D721Med (cell line): ENCODE measurements at regions not wholly inside any gene's neighbourhood (a gene's known extent, or its start where the extent isn't known, plus 50 kb on each side); places are given as distances from the start of the nearest gene placed in this dataset.

Experiments
- DNase-seq: peaks from one replicate; pipeline ENCODE4 v3.0.0; 2011; ENCODE audit warnings: low spot score; ENCODE audit not compliant: insufficient read length
- FAIRE-seq: peaks from 2 replicates; lab custom pipeline; 2011; peaks lifted over from hg19 to GRCh38; lab: Jason Lieb, UNC
- TF ChIP-seq, protein P1 (sequence below): IDR thresholded peaks from 2 replicates; pipeline ENCODE4 v1.5.1; 2012; ENCODE audit warnings: mild to moderate bottlenecking, control low read depth; ENCODE audit not compliant: insufficient read depth; ENCODE audit errors: missing control alignments

DNA sequence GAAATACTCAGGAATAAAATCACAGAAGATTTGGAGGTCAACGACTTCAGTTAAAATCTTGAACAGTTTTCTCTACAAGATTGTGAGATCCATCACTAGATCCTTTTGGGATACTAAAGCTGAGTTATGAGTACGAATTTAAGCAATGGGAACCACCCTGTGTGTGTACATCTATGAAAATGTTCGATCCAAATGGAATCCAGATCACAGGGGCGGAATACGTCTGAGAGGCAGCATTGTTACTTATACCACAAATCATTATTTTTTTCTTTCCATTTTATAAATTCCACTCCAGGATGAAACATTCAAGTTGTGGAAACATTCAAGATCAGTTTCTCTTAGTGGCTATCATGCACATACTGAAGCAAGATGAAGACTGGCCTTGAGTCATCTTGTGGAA lies 239.3 kb upstream of the PAPPA start:
- FAIRE-seq (no peak), DNase-seq (no peak)
- TF ChIP-seq, protein P1, sequence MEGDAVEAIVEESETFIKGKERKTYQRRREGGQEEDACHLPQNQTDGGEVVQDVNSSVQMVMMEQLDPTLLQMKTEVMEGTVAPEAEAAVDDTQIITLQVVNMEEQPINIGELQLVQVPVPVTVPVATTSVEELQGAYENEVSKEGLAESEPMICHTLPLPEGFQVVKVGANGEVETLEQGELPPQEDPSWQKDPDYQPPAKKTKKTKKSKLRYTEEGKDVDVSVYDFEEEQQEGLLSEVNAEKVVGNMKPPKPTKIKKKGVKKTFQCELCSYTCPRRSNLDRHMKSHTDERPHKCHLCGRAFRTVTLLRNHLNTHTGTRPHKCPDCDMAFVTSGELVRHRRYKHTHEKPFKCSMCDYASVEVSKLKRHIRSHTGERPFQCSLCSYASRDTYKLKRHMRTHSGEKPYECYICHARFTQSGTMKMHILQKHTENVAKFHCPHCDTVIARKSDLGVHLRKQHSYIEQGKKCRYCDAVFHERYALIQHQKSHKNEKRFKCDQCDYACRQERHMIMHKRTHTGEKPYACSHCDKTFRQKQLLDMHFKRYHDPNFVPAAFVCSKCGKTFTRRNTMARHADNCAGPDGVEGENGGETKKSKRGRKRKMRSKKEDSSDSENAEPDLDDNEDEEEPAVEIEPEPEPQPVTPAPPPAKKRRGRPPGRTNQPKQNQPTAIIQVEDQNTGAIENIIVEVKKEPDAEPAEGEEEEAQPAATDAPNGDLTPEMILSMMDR, result no peak

DNA sequence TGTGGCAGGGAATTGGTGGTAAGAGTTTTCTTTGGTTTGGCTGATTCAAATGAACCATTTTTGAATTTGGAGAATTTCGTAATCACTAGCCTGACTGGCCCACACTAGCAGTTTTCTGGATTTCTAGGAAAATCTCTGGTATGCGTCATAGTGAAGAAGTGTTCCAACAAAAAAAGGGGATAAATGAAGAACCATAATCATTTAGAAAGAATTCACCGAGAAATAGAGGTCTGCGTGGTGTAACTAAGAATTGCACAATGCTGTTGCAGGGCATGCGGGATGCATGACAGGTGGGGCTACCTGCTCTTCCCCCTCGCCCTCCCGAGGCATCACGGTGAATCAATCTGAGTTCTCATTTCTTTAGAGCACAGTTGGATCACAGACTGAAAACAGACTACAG lies 232.3 kb upstream of the PAPPA start:
- no peak for FAIRE-seq
- TF ChIP-seq, protein P1, result no peak
- no peak for DNase-seq

DNA sequence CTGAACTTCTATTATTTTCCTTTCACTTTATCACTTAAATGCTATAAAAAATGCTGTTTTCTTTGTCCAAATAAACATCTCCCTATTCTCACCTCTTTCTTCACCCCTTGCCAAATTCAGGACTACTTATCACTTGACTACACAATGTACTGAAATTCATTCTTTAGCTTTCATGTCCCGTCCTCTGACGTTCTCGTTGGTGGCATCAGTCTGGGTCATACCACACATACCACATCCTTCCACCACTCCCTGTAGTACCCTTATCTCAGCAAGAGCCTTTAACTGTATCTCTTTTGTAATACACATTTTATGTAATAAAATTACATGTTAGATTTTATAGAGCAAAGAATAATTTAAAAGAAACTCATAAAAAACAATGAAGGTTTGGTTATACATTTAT lies 231.1 kb upstream of the PAPPA start:
- DNase-seq, result no peak
- TF ChIP-seq, protein P1, result no peak
- FAIRE-seq, result no peak

DNA sequence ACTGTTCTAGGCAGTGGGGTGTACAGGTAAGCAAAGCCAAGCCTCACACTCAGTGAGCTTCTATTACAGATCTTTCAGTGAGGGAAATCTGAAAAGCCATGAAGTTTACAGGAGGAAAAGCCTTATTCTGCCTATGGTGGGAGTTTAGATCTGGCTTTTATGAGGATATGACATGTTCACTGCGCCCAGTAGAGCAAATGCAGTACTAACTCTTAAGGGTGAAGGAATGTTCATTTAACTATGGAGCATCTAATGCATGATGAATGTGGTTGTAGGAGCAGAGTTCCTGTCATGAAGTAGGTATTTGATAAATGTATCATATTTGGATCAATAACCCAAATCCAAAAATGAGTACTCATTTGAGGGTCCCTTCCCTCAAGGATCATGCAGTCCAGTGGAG lies 230.2 kb upstream of the PAPPA start:
- TF ChIP-seq, protein P1, result no peak
- FAIRE-seq (no peak), DNase-seq (no peak)

DNA sequence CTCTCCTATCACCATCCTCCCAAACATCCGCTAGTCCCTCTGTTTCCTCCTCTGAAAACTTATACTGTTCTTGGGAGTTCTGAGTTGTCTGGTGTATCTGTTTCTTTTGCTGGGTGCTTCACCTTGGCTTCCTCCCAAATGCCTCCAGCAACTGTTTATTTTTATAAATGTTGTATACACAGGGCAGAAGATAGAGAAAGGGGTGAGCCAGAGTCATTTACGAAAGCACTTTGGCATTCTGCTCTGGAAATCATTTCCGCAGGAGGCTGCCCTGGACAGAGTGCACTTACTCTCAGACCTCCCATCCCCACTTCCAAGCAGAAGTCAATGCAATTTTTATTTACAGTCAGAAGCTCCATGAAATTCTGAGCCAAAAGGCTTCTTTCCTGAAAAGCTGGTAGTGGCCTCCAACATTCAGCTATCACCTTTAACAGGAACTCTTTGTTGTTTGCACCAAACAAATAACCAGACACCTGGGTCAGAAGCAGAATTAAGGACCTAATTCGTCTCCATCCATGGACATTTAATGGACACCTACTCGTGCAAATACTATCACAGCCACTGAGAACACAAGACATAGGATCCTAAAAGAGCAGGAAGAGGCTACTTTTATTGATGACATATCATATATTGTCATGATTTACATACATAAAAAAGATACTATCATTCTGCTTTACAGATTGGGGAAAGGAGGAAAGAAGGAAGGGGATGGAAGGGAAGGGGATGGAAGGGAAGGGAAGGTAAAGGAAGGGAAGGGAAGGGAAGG lies 229.5 kb upstream of the PAPPA start:
- TF ChIP-seq, protein P1, result no peak
- FAIRE-seq (no peak), DNase-seq (no peak)

DNA sequence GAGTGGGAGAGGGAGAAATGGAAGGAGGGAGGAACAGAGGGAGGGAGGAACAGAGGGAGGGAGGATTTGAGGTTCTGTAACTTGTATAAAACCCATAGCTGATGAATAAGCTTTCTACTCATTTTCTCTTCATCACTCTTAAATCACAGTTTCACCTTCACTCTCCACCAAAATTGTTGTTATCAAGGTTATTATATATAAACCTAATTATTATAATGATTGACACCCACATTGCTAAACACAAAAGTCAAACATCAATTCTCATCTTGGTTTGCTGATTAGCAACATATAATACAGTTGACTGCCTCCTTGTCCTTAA lies 229.0 kb upstream of the PAPPA start:
- FAIRE-seq (no peak), DNase-seq (no peak)
- TF ChIP-seq, protein P1, result no peak

DNA sequence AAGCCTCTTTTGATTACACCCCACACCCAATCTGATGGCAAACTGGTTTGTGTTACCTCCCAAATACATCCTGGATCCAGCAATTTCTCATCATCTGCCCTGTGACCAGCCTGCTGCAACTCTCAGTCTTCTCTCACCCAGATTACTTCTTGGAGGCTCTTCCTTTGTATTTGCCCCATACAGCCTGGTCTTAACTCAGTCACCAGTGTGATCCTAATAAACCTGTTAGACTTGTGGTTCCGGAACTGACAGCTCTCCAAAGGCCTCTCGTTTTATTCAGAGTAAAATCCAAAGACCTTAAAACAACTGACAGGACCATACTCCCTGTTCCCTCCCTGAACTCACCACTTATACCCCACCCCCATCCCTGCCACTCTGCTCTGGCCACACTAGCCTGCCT lies 228.2 kb upstream of the PAPPA start:
- FAIRE-seq, result no peak
- no peak for DNase-seq
- TF ChIP-seq, protein P1, result no peak
